ENCODE measurements at regions not wholly inside any gene's neighbourhood (a gene's known extent, or its start where the extent isn't known, plus 50 kb on each side); places are given as distances from the start of the nearest gene placed in this dataset.
"Not testable (repeated sequence)": the region's sequence is repeated elsewhere in the genome, so short reads cannot be mapped to it uniquely, and the experiment has no call there.

GRCh38 chr2:113386780-113387433, 50.6 kb upstream of the ZNG1B start:
- DNase-seq: not testable (repeated sequence)

- DNase-seq: not testable (repeated sequence)
These were observed 57.9 kb upstream of the ZNG1B start for GRCh38 chr2:113379621-113380020.

GRCh38 chr2:113376913-113377445, 60.5 kb upstream of the ZNG1B start:
- DNase-seq: no peak

GRCh38 chr2:113376253-113376912, 61.1 kb upstream of the ZNG1B start:
- no peak for DNase-seq

GRCh38 chr2:113374857-113375256, 62.6 kb upstream of the ZNG1B start:
- DNase-seq: not testable (repeated sequence)

- not testable (repeated sequence) for DNase-seq
These were observed 65.1 kb upstream of the ZNG1B start for GRCh38 chr2:113372258-113372834.

- peak; percentile 64 for DNase-seq
These were observed 66.9 kb upstream of the ZNG1B start for GRCh38 chr2:113370478-113371091.

- DNase-seq: no peak
These were observed 67.5 kb upstream of the ZNG1B start for GRCh38 chr2:113370030-113370429.

GRCh38 chr2:113368581-113368980, 68.9 kb upstream of the ZNG1B start:
- not testable (repeated sequence) for DNase-seq

- not testable (repeated sequence) for DNase-seq
These were observed 70.7 kb upstream of the ZNG1B start for GRCh38 chr2:113366821-113367220.

- DNase-seq: not testable (repeated sequence)
These were observed 71.7 kb upstream of the ZNG1B start for GRCh38 chr2:113365791-113366190.

- not testable (repeated sequence) for DNase-seq
These were observed 72.2 kb upstream of the ZNG1B start for GRCh38 chr2:113365290-113365689.

GRCh38 chr2:113361051-113361450, 76.4 kb upstream of the ZNG1B start:
- no peak for DNase-seq

- DNase-seq: peak; percentile 30
These were observed 78.3 kb upstream of the PAX8 start for GRCh38 chr2:113357071-113357470.

- DNase-seq: not testable (repeated sequence)
These were observed 77.6 kb upstream of the PAX8 start for GRCh38 chr2:113356284-113356683.

GRCh38 chr2:113355339-113356015, 76.8 kb upstream of the PAX8 start:
- not testable (repeated sequence) for DNase-seq

- DNase-seq: no peak
These were observed 72.9 kb upstream of the PAX8 start for GRCh38 chr2:113351375-113352355.

GRCh38 chr2:113343800-113344199, 65.1 kb upstream of the PAX8 start:
- not testable (repeated sequence) for DNase-seq

GRCh38 chr2:113342650-113343049, 63.9 kb upstream of the PAX8 start:
- no peak for DNase-seq

- DNase-seq: not testable (repeated sequence)
These were observed 63.1 kb upstream of the PAX8 start for GRCh38 chr2:113341870-113342253.

- no peak for DNase-seq
These were observed 62.6 kb upstream of the PAX8 start for GRCh38 chr2:113341191-113341869.
